ENCODE measurements at regions not wholly inside any gene's neighbourhood (a gene's known extent, or its start where the extent isn't known, plus 50 kb on each side); places are given as distances from the start of the nearest gene placed in this dataset.
"Not testable (repeated sequence)": the region's sequence is repeated elsewhere in the genome, so short reads cannot be mapped to it uniquely, and the experiment has no call there.

DNA sequence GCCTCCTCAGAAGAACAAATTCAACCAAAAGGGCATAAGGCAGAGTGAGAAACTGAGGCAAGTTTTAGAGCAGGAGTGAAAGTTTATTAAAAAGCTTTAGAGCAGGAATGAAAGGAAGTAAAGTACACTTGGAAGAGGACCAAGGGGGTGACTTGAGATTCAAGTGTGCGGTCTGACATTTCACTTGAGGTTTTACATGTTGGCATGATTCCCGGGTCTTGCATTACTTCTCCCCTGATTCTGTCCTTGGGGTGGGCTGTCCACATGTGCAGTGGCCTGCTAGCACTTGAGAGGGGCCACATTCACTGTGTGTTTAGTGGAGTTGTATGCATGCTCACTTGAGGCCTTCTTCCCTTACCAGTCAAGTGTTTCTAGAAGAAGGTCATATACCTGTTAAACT lies 140.4 kb upstream of the EPB41L4A start:
- peaks cover 12% of the 10 kb centered on the region for H3K9me3 Mint-ChIP-seq
- H3K36me3 Mint-ChIP-seq (ENCODE audit: low read depth); H3K4me1 Mint-ChIP-seq (ENCODE audit: low read depth); H3K27me3 Mint-ChIP-seq (ENCODE audit: low read depth); CTCF ChIA-PET; DNase-seq; intact Hi-C loops (cut with micrococcal nuclease); H3K4me3 Mint-ChIP-seq; H3K27ac Mint-ChIP-seq: not testable (repeated sequence)

DNA sequence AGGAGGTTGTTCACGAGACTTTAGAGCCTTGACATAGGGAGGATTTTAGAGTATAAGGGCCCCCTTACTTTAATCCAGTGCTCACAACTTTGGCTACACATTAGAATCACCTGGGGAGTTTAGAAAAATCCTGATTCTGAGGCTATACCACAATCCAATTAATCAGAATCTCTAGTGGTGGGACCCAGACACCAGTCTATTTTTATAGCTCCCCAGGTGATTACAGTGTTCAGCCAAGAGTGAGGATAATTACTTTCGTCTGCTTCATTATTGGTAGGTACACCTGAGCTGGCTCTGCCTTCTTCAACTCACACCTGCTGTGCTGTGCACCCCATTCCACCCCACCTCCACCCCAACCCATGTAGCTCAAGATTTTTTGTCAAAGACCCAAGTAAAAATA lies 141.3 kb upstream of the EPB41L4A start:
- Mint-ChIP-seq H3K27me3 (ENCODE audit: low read depth) (no peaks in the 10 kb centered on the region), H3K4me3 (no peak overlapping the region), H3K27ac (no peak overlapping the region), H3K4me1 (ENCODE audit: low read depth) (no peaks in the 10 kb centered on the region), H3K9me3 (peaks cover 12% of the 10 kb centered on the region), H3K36me3 (ENCODE audit: low read depth) (peaks cover 5% of the 10 kb centered on the region)
- CTCF ChIA-PET: no interaction called here
- intact Hi-C loops (cut with micrococcal nuclease): no loop called here
- no peak for DNase-seq

GRCh38 chr5:112563169-112563826 lies 144.2 kb upstream of the EPB41L4A start:
- Mint-ChIP-seq H3K9me3 (peaks cover 12% of the 10 kb centered on the region), H3K4me1 (ENCODE audit: low read depth) (no peaks in the 10 kb centered on the region), H3K27me3 (ENCODE audit: low read depth) (no peaks in the 10 kb centered on the region), H3K4me3 (no peak overlapping the region), H3K36me3 (ENCODE audit: low read depth) (peaks cover 5% of the 10 kb centered on the region), H3K27ac (no peak overlapping the region)
- intact Hi-C loops (cut with micrococcal nuclease): no loop called here
- no peak for DNase-seq
- CTCF ChIA-PET: no interaction called here

- H3K9me3 Mint-ChIP-seq: peaks cover 12% of the 10 kb centered on the region
- DNase-seq: no peak
- H3K27ac Mint-ChIP-seq: no peak overlapping the region
- H3K4me1 Mint-ChIP-seq (ENCODE audit: low read depth): no peaks in the 10 kb centered on the region
- no peaks in the 10 kb centered on the region for H3K27me3 Mint-ChIP-seq (ENCODE audit: low read depth)
- no peak overlapping the region for H3K4me3 Mint-ChIP-seq
- peaks cover 5% of the 10 kb centered on the region for H3K36me3 Mint-ChIP-seq (ENCODE audit: low read depth)
- CTCF ChIA-PET: interaction anchor here (1.2 kb wide), 1 partner anchor 191 kb away, joined by 4 read pairs; no protein-coding TSS in a partner anchor
- intact Hi-C loops (cut with micrococcal nuclease): no loop called here
These were observed 147.2 kb upstream of the EPB41L4A start for GRCh38 chr5:112566251-112566650.

DNA sequence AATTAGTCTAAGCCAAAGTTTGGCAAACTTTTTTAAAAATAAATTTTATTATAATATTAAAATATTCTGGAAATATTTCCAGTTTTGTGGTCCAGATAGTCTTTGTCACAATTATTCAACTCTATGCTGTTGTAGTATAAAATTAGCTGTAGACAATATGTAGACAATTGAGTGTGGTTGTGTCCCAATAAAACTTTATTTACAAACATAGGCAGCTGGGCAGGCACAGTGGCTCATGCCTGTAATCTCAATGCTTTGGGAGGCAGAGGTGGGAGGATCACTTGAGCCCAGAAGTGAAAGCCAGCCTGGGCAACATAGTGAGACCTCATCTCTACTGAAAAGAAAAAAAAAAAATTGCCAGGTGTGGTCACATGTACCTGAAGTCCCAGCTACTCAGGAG lies 150.5 kb upstream of the EPB41L4A start:
- H3K9me3 Mint-ChIP-seq: no peaks in the 10 kb centered on the region
- H3K4me3 Mint-ChIP-seq: no peak overlapping the region
- H3K36me3 Mint-ChIP-seq (ENCODE audit: low read depth): no peaks in the 10 kb centered on the region
- DNase-seq: no peak
- H3K4me1 Mint-ChIP-seq (ENCODE audit: low read depth): no peaks in the 10 kb centered on the region
- no peak overlapping the region for H3K27ac Mint-ChIP-seq
- intact Hi-C loops (cut with micrococcal nuclease): no loop called here
- CTCF ChIA-PET: interaction anchor here (1.0 kb wide), 1 partner anchor 23 kb away, joined by 3 read pairs; no protein-coding TSS in a partner anchor
- H3K27me3 Mint-ChIP-seq (ENCODE audit: low read depth): no peaks in the 10 kb centered on the region

GRCh38 chr5:112570708-112571444 lies 151.8 kb upstream of the EPB41L4A start:
- no peaks in the 10 kb centered on the region for H3K27me3 Mint-ChIP-seq (ENCODE audit: low read depth)
- DNase-seq: no peak
- no peaks in the 10 kb centered on the region for H3K4me1 Mint-ChIP-seq (ENCODE audit: low read depth)
- intact Hi-C loops (cut with micrococcal nuclease): no loop called here
- no peaks in the 10 kb centered on the region for H3K36me3 Mint-ChIP-seq (ENCODE audit: low read depth)
- no peak overlapping the region for H3K27ac Mint-ChIP-seq
- CTCF ChIA-PET: no interaction called here
- no peak overlapping the region for H3K4me3 Mint-ChIP-seq
- no peaks in the 10 kb centered on the region for H3K9me3 Mint-ChIP-seq

DNA sequence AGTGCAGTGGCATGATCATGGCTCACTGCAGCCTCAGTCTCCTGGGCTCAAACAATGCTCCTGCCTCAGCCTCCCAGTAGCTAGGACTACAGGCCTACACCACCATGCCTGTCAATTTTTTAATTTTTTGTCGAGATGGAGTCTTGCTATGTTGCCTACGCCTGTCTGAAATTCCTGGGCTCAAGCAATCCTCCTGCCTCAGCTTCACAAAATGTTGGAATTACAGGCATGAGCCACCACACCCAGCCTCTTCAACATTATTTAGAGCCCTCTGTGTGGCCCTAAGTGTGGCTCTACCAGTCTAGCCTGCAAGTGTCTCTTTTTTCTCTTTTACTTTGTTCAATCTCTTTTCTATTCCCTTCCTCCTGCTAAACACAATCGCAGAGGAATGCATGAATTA lies 154.4 kb upstream of the EPB41L4A start:
- CTCF ChIA-PET: interaction anchor here (0.7 kb wide), 1 partner anchor 22 kb away, joined by 3 read pairs; no protein-coding TSS in a partner anchor
- intact Hi-C loops (cut with micrococcal nuclease): no loop called here
- no peak for DNase-seq
- Mint-ChIP-seq H3K27me3 (ENCODE audit: low read depth) (no peaks in the 10 kb centered on the region), H3K4me3 (no peak overlapping the region), H3K27ac (no peak overlapping the region), H3K9me3 (no peaks in the 10 kb centered on the region), H3K4me1 (ENCODE audit: low read depth) (no peaks in the 10 kb centered on the region), H3K36me3 (ENCODE audit: low read depth) (no peaks in the 10 kb centered on the region)

DNA sequence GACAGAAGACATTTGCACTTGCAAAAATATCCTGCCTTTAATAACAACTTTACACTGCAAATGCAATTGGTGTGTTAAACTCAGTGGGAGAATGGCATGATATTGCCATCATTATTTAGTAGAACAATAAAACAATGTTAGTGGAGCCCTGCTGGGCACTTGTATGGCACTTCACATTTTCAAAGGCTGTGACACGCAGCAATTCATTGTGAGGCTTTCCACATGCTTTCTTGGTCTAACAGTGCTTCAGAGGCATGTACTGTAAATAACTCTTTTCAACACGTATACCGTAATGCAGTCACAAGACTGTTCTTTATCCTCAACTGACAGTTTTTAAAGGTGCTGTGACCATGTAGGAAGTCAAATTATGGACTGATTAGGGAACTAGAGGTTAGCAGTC lies 155.5 kb upstream of the EPB41L4A start:
- Mint-ChIP-seq H3K9me3 (no peaks in the 10 kb centered on the region), H3K36me3 (ENCODE audit: low read depth) (no peaks in the 10 kb centered on the region), H3K4me1 (ENCODE audit: low read depth) (no peaks in the 10 kb centered on the region), H3K27me3 (ENCODE audit: low read depth) (no peaks in the 10 kb centered on the region), H3K4me3 (no peak overlapping the region), H3K27ac (no peak overlapping the region)
- DNase-seq: no peak
- intact Hi-C loops (cut with micrococcal nuclease): no loop called here
- CTCF ChIA-PET: no interaction called here

- Mint-ChIP-seq H3K27ac (no peak overlapping the region), H3K9me3 (no peaks in the 10 kb centered on the region), H3K4me1 (ENCODE audit: low read depth) (no peaks in the 10 kb centered on the region), H3K36me3 (ENCODE audit: low read depth) (no peaks in the 10 kb centered on the region), H3K27me3 (ENCODE audit: low read depth) (no peaks in the 10 kb centered on the region), H3K4me3 (no peak overlapping the region)
- intact Hi-C loops (cut with micrococcal nuclease): no loop called here
- DNase-seq: no peak
- CTCF ChIA-PET: interaction anchor here (2.5 kb wide), 1 partner anchor 24 kb away, joined by 6 read pairs; no protein-coding TSS in a partner anchor
These were observed 157.3 kb upstream of the EPB41L4A start for GRCh38 chr5:112576298-112576925.

GRCh38 chr5:112579599-112580170 lies 158.0 kb upstream of the APC start:
- H3K27me3 Mint-ChIP-seq (ENCODE audit: low read depth): no peaks in the 10 kb centered on the region
- no peak for DNase-seq
- H3K9me3 Mint-ChIP-seq: no peaks in the 10 kb centered on the region
- H3K36me3 Mint-ChIP-seq (ENCODE audit: low read depth): no peaks in the 10 kb centered on the region
- intact Hi-C loops (cut with micrococcal nuclease): no loop called here
- CTCF ChIA-PET: no interaction called here
- no peak overlapping the region for H3K27ac Mint-ChIP-seq
- no peaks in the 10 kb centered on the region for H3K4me1 Mint-ChIP-seq (ENCODE audit: low read depth)
- H3K4me3 Mint-ChIP-seq: no peak overlapping the region

GRCh38 chr5:112581811-112582320 lies 155.8 kb upstream of the APC start:
- H3K4me1 Mint-ChIP-seq (ENCODE audit: low read depth): no peaks in the 10 kb centered on the region
- no peaks in the 10 kb centered on the region for H3K9me3 Mint-ChIP-seq
- CTCF ChIA-PET: no interaction called here
- DNase-seq: no peak
- H3K36me3 Mint-ChIP-seq (ENCODE audit: low read depth): no peaks in the 10 kb centered on the region
- no peaks in the 10 kb centered on the region for H3K27me3 Mint-ChIP-seq (ENCODE audit: low read depth)
- H3K4me3 Mint-ChIP-seq: no peak overlapping the region
- no peak overlapping the region for H3K27ac Mint-ChIP-seq
- intact Hi-C loops (cut with micrococcal nuclease): no loop called here

DNA sequence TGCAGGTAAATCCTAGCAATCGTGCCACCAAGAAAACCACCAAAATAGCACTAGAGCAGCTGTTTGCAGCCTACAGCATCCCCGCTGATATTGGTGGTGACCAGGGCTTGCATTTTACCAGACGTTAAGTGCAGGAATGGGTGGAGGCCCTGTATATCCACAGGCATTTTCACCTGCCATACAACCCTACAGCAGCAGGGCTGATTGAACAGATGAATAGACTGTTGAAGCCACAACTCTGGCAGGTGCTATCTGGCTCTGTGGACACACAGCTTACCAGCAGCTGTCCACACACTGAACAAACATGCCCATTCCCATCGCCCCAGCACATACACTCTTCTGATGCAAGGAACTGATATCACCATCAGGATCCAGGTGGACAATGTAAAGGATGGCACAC lies 154.5 kb upstream of the APC start:
- intact Hi-C loops (cut with micrococcal nuclease): no loop called here
- CTCF ChIA-PET: no interaction called here
- no peak overlapping the region for H3K27ac Mint-ChIP-seq
- no peaks in the 10 kb centered on the region for H3K9me3 Mint-ChIP-seq
- no peaks in the 10 kb centered on the region for H3K36me3 Mint-ChIP-seq (ENCODE audit: low read depth)
- H3K4me1 Mint-ChIP-seq (ENCODE audit: low read depth): no peaks in the 10 kb centered on the region
- peaks cover 3% of the 10 kb centered on the region for H3K27me3 Mint-ChIP-seq (ENCODE audit: low read depth)
- no peak overlapping the region for H3K4me3 Mint-ChIP-seq
- DNase-seq: no peak
